ENCODE measurements at regions not wholly inside any gene's neighbourhood (a gene's known extent, or its start where the extent isn't known, plus 50 kb on each side); places are given as distances from the start of the nearest gene placed in this dataset.

GRCh38 chr1:56414728-56415224 is 164.6 kb downstream of the PLPP3 start (continued):
- TF ChIP-seq, protein P1, sequence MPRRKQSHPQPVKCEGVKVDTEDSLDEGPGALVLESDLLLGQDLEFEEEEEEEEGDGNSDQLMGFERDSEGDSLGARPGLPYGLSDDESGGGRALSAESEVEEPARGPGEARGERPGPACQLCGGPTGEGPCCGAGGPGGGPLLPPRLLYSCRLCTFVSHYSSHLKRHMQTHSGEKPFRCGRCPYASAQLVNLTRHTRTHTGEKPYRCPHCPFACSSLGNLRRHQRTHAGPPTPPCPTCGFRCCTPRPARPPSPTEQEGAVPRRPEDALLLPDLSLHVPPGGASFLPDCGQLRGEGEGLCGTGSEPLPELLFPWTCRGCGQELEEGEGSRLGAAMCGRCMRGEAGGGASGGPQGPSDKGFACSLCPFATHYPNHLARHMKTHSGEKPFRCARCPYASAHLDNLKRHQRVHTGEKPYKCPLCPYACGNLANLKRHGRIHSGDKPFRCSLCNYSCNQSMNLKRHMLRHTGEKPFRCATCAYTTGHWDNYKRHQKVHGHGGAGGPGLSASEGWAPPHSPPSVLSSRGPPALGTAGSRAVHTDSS (CRISPR knock-in tag; conservative IDR thresholded peaks at IDR 0.05) = no peak
- peak; percentile 98 for TF ChIP-seq SALL1 (CRISPR knock-in tag; IDR thresholded peaks at IDR 0.05)
- TF ChIP-seq, protein P2, sequence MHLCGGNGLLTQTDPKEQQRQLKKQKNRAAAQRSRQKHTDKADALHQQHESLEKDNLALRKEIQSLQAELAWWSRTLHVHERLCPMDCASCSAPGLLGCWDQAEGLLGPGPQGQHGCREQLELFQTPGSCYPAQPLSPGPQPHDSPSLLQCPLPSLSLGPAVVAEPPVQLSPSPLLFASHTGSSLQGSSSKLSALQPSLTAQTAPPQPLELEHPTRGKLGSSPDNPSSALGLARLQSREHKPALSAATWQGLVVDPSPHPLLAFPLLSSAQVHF (CRISPR knock-in tag; IDR thresholded peaks at IDR 0.05) = no peak
- TF ChIP-seq MTERF4 (CRISPR knock-in tag; IDR thresholded peaks at IDR 0.05) = no peak
- no peak for TF ChIP-seq TOPORS (CRISPR knock-in tag; IDR thresholded peaks at IDR 0.05)
- TF ChIP-seq, protein P3, sequence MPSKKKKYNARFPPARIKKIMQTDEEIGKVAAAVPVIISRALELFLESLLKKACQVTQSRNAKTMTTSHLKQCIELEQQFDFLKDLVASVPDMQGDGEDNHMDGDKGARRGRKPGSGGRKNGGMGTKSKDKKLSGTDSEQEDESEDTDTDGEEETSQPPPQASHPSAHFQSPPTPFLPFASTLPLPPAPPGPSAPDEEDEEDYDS (CRISPR knock-in tag; IDR thresholded peaks at IDR 0.05) = peak; percentile 71
- TF ChIP-seq RFXAP (CRISPR knock-in tag; IDR thresholded peaks at IDR 0.05; ENCODE audit: borderline replicate concordance) = peak; percentile 64; the same call in 1 of the 2 replicates
- TF ChIP-seq CEBPG (CRISPR knock-in tag; IDR thresholded peaks at IDR 0.05) = peak; percentile 77
- no peak for TF ChIP-seq CHCHD3 (CRISPR knock-in tag; IDR thresholded peaks at IDR 0.05)
- TF ChIP-seq ZBTB10 (CRISPR knock-in tag; IDR thresholded peaks at IDR 0.05; ENCODE audit: borderline replicate concordance) = no peak; the same call in 1 of the 2 replicates
- no peak for TF ChIP-seq MAF1 (CRISPR knock-in tag; IDR thresholded peaks at IDR 0.05; ENCODE audit: borderline replicate concordance)
- no peak for TF ChIP-seq ZNF749 (CRISPR knock-in tag; IDR thresholded peaks at IDR 0.05; ENCODE audit: borderline replicate concordance)
- TF ChIP-seq BHLHE40 (IDR thresholded peaks at IDR 0.05; ENCODE audit: low read length) = peak; percentile 64
- no peak for TF ChIP-seq RNF219 (CRISPR knock-in tag; IDR thresholded peaks at IDR 0.05)
- TF ChIP-seq ZNF460 (CRISPR knock-in tag; IDR thresholded peaks at IDR 0.05; ENCODE audit: borderline replicate concordance) = peak; percentile 44; the same call in 1 of the 2 replicates
- TF ChIP-seq KLF9 (CRISPR knock-in tag; IDR thresholded peaks at IDR 0.05; ENCODE audit: low read depth) = peak; percentile 75; the same call in 1 of the 2 replicates
- no peak for TF ChIP-seq ZNF274 (CRISPR knock-in tag; IDR thresholded peaks at IDR 0.05)
- TF ChIP-seq, protein P4, sequence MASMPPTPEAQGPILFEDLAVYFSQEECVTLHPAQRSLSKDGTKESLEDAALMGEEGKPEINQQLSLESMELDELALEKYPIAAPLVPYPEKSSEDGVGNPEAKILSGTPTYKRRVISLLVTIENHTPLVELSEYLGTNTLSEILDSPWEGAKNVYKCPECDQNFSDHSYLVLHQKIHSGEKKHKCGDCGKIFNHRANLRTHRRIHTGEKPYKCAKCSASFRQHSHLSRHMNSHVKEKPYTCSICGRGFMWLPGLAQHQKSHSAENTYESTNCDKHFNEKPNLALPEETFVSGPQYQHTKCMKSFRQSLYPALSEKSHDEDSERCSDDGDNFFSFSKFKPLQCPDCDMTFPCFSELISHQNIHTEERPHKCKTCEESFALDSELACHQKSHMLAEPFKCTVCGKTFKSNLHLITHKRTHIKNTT (CRISPR knock-in tag; IDR thresholded peaks at IDR 0.05) = no peak
- no peak for TF ChIP-seq PTBP1 (IDR thresholded peaks at IDR 0.05; ENCODE audit: low read depth, low read length, poor library complexity, severe bottlenecking)
